Forelimb muscle (tissue), 1 donor: ENCODE measurements at regions not wholly inside any gene's neighbourhood (a gene's known extent, or its start where the extent isn't known, plus 50 kb on each side); places are given as distances from the start of the nearest gene placed in this dataset.

Experiments used
- DNase-seq: peaks from one replicate; pipeline ENCODE4 v3.0.0-alpha.2; 2013; ENCODE audit warnings: low read depth

- no peak for DNase-seq
These were observed 154.3 kb upstream of the IQSEC1 start for GRCh38 chr3:13227315-13228165.

DNA sequence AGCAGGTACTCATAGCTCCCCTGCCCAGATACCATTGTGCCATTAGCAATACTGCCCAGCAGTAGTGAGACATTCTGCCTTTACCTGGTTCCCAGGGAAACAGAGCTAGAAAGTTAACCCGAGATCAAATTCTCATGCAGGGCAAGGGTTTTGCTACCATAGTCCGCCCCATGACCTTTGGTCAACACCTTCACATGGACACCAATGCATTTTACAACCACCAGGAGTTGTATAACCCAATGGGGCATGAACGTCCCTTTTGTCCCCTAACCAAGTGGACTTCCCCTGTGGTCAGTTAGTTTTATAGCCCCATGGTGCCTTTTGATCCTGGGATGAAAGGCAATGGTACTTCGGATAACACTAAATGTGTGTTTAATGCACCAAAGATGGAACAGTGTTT lies 151.7 kb upstream of the IQSEC1 start:
- DNase-seq = no peak

DNA sequence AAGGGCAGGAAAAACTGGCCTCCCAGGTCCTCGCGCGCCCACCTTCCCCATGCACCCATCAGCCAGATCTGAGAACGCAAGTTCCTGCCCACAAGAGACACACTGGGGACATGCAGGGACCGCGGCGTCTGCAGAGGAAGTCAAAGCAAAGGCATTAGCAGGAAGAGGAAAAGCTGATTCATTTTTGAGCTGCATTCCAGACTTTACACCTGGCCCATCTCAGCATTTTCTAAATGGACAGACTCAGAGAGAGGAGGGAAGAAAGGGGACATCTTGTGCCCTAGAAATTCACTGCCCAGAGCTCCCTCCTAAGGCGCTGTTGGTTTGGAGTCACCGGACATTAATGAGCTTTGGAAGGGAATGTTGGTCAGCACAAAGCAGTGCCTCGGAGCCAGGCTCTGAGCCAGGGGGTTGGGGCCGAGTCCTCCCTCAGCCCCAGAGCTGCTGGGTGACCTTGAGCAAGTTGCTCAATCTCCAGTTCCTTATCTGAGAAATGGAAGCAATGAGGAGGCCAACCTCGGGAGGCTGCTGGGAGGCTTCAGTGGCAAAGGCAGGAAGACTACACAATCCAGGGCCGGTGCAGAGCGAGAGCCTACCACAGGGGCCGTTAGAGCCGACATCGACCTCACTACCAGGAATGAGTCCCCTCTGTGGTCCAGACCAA lies 150.5 kb upstream of the IQSEC1 start:
- no peak for DNase-seq

GRCh38 chr3:13222891-13223573 lies 149.8 kb upstream of the IQSEC1 start:
- no peak for DNase-seq

- DNase-seq = no peak
These were observed 148.9 kb upstream of the IQSEC1 start for GRCh38 chr3:13222131-13222530.

DNA sequence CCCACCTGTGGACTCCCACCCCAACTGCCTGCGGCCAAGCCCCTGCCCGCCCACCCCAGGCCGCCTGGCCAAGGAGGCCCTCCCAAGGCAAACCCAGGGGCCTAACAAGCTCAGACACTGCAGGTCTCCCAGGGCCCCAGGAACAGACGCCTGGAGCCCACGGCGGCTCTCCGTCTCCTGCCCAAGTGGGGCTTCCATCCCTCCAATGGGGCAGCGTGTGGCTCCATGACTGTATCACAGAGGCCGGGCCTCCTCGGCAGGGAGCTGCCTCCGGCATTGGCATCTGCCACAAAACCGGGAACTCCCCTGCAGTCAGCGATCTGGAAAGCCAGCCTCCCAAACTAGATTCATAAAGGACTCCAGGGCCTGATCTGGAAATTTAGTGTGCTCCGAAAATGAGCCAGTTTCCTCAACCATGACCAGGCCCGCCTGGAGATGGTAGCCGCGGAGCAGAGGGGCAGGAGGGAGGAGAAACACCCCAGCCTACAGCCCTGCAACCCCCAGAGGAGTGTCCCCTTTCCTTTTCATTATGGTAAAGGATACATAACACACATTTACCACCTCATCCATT lies 148.3 kb upstream of the IQSEC1 start:
- DNase-seq = no peak

GRCh38 chr3:13220991-13221390 lies 147.8 kb upstream of the IQSEC1 start:
- DNase-seq = no peak

DNA sequence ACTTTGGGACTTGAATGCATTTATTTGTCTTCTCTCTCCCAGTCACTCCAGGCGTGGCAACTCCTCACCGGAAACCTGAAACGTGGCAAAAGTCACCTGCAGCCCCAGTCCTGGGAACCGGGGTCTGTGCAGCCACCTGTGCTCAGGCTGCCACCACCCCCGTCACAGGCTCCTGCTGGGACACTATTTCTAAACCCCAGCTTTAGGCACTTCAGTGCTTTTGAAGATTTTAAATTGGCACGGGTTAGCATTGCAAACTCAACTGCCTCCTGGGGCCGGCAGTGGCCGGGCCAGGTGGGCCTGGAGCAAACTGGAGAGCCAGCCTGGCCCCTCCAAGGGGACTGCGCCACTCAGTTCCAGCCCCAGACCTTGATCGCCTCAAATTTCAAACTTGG lies 146.7 kb upstream of the IQSEC1 start:
- no peak for DNase-seq

DNA sequence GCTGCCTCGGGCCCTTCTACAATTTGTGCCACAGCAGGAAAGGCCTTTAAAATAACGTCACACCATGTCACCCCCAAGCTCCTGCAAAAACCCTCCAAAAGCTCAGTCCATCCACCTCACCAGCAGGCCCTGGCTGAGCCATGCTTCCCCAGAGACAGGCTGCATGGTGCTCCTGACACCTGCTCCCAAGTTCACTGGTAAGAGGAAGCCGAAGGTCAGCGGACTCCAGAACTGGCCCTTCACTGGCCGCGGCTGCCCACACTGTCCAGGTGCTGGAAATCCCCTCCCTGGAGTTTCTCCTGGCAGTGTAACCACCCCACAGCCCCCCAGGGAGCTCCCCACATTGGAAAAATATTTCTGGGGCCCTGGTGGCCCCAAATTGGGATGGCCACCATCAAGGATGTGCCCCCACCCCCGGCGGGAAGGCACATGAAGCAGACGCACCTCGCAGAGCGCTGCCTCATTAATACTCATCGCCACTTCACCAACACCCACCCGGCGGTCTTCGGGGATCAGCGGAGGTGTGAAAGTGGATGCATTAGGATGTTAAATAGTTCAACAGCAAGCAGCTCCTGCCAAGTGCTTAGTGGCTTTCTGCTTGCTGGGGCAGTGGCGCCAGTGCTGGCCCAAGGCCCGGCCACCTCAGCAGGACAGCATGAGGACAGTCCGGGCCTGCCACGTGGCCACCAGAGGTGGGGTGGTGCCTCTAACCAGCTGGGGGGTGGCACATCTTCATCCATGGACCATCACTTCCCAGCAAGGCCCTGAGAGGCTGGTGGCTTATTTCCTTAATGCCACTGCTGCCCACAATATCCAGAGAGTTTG lies 146.1 kb upstream of the IQSEC1 start:
- DNase-seq = no peak

DNA sequence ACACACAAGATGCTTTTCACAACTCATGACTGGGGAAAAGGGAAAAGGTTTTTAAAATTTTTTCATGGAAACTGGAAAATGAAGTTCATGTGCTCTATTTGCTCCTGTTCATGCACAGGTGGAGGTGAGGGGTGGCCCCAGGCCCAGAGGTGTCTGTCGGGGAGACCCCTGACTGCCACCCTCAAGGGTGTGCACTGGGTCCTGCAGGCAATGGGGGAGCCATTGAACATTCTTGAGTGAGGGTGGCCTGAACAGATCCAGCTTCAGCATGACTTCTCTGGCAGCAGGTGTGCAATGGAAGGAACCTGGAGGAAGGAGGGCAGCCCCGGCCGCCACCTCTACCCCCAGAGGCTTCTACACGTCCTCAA lies 145.3 kb upstream of the IQSEC1 start:
- DNase-seq = no peak

DNA sequence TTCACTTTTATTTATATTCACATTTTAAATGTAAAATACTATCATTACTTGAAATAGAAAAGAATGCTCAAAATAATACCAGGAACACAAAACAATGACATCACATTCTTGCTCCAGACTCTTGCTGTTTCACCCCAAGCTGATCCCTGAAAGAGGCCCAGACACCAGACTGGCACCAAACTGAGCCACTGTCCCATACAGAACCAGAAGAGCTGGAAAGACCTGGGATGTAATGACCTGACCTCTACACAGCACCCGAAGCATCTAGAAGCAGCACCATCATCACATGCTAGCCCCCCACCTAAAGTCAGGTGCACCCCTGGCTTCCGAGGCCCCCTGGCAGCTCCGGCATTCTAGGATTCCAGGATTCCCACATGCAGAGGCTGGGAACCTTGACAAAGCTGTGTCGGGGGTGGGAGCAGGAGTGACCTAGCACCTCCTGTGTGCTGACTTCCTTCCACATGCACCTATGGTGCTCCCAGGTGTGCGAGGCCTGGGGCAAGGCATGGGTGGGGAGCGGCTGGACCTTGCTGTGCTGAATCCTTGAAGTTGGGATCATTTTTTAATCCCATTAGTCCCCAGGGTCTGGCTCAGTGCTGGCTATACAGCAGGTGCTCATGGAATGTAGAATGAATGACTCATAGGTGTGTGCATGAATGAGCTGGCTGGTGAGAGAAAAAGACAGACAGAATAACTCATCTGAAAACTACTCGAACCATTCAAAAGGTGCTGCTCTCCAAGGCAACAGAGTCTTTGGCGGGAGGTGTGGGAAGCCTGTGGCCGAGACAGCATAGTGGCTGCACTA lies 144.7 kb upstream of the IQSEC1 start:
- no peak for DNase-seq

DNA sequence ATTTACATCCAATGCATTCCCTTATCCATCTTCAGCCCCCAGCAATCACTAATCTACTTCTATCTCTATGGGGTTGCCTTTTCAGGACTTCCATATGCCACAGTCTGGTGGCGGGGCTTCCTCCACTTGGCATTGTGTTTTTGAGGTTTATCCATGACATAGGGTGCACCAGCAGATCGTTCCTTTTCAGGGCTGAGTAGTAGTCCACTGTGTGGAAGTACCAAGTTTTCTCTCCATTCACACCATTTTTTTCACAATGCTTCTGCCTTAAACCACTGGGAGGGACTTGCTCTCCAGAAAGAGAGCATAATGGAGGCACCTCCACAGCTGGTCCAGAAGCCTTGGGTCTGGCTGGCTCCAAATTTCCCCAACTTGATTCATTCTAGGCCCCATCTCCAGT lies 144.0 kb upstream of the IQSEC1 start:
- DNase-seq = no peak

GRCh38 chr3:13215940-13216546 lies 142.8 kb upstream of the IQSEC1 start:
- no peak for DNase-seq

DNA sequence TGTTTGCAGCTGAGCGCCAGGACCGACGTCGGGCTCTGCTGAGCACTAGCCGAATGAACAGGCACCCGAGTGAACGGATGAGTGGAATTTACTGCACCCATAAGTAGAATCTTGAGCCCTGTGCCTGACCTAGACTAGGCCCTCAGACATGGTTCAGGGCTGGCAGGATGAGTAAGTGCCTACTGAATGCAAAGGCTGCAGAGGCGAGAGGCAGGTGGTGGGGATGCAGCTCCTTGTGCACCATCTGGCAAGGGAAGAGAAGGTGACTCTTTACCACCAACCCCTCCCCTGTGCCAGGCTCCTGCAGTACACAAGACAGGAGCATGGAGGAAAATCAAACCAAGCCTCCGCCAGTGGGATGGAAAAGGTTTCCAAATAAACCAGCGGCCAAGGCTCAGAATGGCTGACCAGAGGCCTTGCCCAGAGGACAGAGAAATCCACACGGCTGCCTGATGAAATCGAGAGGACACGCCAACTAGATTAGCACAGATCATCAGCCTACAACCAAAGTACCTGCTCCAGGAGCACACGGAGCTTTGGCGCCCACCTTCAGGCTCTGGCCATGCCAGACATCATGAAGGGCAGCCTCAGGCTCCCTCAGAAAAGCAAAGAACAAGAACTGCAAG lies 141.7 kb upstream of the IQSEC1 start:
- DNase-seq = no peak

- no peak for DNase-seq
These were observed 140.9 kb upstream of the IQSEC1 start for GRCh38 chr3:13213911-13214846.

DNA sequence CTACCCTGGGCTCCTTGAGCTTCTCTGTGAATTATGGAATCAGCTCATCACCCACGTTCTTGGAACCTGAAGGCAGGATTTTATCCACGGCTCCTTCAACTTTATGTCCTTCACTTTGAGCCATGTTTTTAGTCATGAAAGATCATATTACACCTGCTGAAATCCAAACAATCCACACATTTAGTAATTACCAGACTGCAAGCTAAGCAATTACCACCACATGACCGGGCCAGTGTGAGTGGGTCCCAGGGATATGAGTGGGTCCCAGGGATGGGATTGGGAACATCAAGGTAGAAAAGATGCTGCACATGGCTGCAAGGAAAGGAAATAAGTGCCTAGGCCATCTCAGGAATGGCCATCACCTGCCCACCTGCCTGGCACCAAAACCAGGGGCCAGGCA lies 140.3 kb upstream of the IQSEC1 start:
- no peak for DNase-seq

DNA sequence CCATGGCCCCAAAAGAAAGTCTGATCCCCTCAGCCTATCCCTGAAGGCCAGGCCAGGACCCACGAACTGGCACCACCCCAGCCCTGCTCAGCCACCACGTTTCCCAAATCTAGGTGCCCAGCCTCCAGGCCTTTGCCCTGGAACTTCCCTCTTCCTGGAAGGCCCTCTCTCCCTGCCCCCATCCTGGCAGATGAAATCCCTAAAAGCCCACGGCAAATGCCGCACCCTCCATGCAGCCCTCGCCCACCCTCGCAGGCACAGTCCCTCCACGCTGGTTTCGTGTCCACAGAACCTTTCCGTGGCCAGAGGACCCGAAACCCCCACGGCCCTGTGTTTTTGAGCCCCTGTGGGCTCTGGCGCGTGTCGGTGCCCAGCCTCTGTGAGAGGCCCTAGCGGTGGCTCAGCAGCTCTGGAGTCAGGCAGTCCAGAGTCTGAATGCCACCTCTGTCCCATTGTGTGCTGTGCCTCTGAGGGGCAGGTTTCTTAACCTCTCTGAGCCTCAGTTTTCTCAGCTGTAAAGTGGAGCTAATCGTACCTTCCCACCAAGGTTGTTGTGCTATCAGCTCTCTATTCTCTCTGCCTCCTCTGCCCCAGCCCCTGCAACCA lies 138.5 kb upstream of the IQSEC1 start:
- DNase-seq = no peak

- no peak for DNase-seq
These were observed 137.2 kb upstream of the IQSEC1 start for GRCh38 chr3:13210221-13210975.
